GM18498 (cell line): ENCODE measurements at regions not wholly inside any gene's neighbourhood (a gene's known extent, or its start where the extent isn't known, plus 50 kb on each side); places are given as distances from the start of the nearest gene placed in this dataset.
"Not testable (repeated sequence)": the region's sequence is repeated elsewhere in the genome, so short reads cannot be mapped to it uniquely, and the experiment has no call there.

Experiments used
- ATAC-seq: cut with Tn5 transposase; IDR thresholded peaks from one replicate; pipeline ENCODE4 v1.9.1; 2021; ENCODE audit warnings: mild to moderate bottlenecking, moderate library complexity; ENCODE audit not compliant: unreplicated experiment

DNA sequence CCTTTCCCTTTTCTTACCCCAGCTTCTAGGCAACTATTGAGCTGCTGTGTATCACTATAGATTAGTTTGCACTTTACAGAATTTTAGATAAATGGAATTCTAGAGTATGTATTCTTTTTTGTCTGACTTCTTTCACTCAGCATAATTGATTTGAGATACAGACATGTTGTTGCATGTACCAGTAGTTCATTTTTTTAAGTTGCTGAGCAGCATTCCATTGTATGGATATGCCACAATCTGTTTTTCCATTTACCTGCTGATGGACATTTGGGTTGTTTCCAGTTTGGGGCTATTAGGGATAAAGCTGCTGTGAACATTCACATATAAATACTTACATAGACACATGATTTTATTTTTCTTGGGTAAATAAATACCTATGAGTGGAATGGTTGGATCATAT is 135.7 kb downstream of the IGF1 start:
- no peak for ATAC-seq

DNA sequence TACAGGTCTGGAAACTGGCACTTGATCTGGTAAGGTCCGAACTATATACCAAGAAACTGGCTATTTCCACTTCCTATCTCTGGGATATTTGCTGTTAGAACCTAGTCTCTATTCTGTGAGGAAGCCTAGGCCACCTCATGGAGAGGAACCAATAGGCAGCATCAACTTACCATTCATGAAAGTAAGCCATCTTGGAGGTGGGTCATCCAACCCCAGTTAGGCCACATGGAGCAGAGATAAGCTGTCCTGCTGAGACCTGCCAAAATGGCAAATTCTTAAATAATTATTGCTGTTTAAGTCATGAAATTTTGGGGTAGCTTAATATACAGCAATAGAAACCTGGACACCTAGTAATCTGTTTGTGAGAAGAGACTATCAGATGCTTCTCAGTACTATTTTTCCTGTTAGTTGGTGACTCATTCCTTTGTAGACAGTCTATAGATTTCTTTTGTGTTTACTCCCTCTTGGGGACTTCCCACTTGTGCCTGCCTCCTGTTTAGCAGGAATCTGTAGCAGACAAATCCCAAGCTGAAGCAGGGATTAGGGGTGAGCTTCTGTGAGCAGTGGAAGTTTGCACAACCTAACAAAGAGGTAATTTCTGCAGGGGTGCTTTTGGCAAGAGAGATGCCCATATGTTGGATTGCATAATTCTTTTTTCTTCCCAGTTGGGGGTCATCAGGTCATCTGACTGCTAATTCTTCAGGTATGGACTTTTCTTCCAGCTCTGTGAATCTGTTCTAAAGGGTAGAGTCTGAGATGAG is 136.8 kb downstream of the IGF1 start:
- no peak for ATAC-seq

DNA sequence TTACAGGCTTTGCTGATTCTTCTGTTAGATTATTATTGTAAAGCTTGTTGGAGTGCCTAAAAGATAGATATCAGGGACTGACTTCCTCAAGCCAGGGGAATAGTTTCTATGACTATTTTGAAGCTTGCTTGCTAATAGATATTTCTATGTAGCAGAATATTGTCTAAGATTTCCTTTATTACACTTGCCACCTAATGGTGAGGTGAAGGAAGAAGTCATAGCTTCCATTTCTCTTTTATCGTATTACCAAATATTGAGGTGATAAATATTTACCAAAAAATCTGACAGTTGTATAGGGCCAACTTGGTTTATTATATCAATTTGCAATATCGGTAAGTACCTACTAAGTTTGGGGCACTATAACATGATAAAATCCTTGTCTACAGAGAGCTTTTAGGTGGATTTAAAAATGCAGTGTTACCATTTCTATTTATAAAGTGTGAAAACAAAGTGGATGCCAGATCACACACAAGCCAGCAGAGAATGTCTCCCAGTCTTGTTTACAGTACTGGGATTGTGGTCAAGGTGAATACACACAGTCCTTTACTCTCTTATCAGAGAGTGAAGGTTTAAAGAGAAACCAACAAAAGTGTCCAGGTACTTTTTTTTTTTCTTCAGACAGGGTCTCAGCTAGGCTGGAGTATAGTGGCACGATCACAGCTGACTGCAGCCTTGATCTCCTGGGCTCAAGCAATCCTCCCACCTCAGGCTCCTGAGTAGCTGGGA is 137.9 kb downstream of the IGF1 start:
- no peak for ATAC-seq

DNA sequence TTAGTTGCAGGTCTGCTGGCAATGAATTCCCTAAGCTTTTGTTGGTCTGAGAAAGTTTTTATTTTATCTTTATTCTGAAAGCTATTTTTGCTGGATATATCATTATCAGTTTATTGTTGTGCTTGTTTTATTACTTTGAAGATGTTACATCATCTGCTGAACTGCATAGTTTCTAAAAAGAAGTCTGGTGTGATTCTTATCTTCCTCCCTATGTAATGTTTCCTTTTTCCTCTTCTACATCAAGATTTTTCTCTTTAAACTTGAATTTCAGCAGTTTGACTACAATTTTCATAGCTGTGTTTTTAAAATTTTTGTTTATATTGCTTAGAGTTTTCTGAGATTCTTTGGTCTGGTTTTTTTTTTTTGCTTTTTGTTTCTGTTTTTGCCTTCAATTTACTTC is 137.1 kb upstream of the PMCH start:
- no peak for ATAC-seq

DNA sequence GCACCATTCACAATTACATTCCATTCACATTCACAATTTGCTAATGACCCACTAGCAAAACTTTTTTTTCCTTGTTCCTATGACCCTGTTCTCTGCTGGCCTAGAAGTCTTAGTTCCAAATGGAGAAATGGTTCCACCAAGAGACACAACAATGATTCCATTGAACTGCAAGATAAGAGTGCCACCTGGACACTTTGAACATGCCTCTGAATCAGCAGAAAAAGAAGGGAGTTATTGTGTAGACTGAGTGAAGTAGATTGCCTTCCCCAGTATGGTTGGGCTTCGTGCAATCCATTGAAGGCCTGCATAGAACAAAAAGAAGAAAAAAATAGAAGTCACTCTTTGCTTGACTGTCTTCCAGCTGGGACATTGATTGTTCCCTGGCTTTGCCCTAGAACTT is 133.8 kb upstream of the PMCH start:
- ATAC-seq: no peak

DNA sequence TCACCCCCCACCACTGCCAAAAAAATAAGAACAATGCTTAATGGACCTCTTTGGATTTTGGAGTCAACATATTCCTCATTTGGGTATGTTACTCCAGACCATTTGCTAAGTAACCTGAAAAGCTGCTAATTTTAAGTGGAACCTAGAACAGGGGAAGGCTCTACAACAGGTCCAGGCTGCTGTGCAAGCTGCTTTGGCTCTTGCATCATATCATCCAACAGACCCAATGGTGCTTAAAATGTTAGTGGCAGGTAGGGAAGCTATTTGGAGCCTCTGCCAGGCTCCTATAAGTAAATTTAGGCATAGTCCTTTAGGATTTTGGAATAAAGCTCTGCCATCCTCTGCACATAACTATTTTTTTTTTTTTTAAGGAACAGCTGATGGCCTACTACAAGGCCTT is 132.2 kb upstream of the PMCH start:
- no peak for ATAC-seq

DNA sequence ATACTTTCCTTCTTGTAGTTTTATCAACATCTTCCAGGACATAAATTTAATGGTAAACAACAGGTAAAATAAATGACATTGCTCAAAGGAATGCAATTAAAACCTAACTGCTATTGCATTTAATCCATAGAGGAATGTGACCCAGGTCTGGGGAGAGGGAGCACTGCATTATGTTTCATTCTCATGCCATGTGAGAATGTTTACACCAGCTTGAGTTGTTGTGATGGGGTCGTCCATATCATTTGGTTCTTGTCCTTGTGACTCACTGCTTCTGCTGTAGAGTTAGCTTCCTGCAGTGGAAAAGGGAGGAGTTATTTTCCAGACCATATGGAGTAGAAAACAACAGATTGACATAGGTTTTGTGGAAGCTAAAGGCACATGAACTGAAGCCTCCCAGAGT is 129.3 kb upstream of the PMCH start:
- no peak for ATAC-seq

DNA sequence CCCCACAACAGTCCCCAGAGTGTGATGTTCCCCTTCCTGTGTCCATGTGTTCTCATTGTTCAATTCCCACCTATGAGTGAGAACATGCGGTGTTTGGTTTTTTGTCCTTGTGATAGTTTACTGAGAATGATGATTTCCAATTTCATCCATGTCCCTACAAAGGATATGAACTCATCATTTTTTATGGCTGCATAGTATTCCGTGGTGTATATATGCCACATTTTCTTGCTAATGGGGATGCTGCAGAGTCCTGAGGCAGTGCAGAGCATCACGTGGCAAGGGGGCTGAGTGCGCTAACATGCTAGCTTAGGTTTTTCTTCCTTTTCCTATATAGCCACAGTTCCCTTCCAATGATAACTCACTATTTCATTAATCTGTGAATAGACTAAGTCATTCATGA is 127.5 kb upstream of the PMCH start:
- ATAC-seq: not testable (repeated sequence)

DNA sequence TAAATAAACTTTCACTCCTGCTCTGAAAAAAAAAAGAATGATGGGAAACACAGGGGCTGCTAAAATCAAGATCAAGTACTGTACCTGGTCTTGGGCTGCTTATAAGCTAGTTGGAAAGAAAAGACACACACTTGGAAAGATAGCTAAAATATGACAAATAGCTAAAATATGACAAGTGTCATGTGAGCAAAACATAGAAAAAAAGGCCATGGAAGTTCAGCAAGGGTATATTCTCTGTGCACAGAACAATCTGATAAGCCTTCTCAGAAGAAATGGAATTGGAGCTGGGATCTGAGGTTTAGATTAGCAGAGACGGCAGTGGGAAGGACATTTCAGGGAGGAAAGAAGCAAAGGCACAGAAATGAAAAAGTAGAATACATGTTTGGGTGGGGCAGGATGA is 126.2 kb upstream of the PMCH start:
- ATAC-seq: no peak

DNA sequence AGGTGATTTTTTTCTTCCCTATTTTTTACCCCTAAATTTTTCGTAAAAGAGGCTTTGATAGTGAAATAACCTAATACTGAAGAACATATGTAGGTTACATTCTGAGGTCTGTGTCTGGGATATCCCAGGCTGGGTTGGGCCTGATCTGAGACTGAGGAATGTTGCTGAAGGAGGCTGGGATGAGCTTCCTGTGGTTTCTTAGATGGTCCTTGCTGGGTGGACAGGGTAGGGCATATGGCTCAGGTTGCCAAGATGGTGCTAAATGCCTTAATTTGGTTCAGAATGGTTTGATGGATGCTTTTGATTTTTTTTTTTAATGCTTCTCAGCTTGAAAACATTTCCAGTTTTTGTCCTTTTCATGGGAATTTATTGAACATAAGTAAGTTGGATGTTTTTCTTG is 124.6 kb upstream of the PMCH start:
- ATAC-seq: no peak

DNA sequence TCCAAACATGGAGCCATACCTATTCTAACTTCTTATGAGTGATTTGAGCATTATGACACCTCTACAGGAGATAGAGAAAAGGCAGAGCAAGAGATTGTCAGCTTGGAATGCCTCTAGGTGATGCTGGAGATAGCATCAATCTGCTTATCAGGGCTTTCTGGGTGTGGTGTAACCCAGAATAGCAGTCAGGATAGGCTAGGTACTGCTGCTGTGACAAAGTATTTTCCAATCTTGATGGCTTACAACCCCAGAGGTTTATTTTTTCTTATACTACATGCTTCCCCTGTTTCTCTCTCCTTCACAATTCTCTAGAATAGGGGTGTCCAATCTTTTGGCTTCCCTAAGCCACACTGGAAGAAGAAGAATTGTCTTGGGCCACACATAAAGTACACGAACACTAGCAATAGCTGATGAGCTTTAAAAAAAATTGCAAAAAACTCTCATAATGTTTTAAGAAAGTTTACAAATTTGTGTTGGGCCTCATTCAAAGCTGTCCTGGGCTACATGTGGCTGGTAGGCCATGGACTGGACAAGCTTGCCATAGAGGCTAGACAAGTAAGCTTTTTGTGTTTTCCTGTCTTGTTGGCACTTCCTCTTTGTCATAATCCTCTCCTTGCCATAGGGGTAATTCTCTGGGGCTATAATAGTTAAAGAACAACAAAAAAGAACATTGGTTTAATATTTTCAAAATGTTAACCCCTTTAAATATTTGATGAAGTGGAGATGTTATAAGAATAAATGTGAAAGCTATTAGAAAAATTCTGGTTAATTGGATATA is 123.9 kb upstream of the PMCH start:
- no peak for ATAC-seq

DNA sequence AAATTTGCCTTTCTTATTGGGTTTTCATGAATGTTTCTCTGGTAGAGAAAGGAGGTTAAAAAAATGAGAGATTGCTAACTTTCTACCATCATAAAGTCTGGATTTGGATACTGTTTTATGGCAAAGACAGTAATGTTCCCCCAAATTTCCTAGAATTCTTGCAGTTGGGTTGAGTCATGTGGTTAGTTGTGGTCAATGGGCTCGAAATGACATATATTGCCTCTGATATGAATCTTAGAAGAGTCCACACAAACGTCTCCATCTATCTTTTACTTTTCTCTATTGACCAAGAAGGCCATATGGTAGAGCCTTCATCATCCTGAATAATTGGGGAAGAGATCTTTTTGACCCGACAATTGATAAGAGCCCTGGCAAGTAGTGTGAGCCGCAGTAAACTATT is 119.5 kb upstream of the PMCH start:
- ATAC-seq: no peak

DNA sequence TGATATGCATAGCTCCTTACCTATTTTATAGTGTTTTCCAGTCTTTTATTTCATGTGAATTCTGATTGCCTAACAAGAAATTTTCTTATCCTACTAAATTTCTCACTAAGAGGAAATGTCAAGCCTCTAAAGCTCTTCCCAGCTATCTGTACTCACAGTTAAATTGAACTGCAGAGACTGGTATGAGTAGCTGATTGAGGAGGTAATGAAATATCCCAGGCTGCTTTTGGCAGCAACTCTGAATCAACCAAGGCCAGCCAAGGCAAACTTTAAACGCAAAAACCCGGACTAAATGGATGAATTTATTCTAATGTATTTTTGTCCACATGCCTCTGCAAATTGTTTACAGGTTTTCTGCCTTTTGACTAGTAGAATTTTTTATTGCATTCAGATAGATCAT is 119.1 kb upstream of the PMCH start:
- no peak for ATAC-seq

DNA sequence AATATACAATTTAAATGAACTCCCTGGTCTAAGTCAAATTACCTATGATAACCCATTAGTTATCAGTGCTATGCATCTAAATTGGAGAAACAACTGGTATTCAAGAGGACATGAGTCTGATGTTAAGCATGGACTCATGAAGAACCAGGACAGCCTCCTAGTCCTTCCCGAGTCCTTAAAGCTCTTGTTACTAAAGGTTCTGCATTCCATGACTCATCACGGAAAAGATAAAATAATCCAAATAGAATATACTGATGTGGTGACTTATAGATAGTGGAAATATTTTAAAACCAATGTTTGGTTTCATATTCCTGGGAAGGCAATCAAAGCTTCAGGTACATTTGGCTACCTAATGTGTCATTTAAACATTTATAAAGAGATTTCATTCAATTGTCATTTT is 117.2 kb upstream of the PMCH start:
- ATAC-seq: no peak

DNA sequence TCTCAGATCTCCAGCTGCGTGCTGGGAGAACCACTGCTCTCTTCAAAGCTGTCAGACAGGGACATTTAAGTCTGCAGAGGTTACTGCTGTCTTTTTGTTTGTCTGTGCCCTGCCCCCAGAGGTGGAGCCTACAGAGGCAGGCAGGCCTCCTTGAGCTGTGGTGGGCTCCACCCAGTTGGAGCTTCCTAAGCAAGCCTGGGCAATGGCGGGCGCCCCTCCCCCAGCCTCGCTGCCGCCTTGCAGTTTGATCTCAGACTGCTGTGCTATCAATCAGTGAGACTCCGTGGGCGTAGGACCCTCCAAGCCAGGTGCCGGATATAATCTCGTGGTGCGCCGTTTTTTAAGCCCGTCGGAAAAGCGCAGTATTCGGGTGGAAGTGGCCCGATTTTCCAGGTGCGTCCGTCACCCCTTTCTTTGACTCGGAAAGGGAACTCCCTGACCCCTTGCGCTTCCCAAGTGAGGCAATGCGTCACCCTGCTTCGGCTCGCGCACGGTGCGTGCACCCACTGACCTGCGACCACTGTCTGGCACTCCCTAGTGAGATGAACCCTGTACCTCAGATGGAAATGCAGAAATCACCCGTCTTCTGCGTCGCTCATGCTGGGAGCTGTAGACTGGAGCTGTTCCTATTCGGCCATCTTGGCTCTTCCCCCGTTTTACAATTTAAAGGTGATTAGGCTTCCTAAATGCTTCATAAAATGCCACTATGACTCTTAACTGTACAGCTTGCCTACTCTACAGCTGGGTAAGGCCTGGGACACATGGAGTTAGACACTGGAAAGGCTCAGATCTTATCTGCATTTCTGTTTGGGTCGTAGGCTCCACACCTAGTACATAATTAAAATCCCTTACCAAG is 115.7 kb upstream of the PMCH start:
- ATAC-seq: not testable (repeated sequence)

DNA sequence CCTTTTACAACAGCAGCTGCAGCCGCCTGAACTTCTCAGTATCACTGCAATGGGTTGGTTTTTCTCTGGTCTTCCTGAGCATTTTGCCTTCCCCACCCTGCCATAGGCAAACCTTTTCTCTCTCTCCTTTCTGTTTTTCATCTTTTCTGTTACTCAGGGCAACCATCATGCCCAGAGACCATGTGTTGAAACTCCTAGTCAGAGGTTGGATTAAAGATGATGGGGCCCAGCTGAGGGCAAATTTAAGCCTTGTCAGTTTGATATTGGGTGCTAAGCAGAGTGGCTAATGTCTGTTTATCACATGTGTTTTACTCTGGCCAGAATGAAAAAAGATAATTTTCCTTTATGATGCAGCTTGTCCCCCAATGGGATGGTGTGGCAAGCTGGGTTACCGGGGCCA is 107.9 kb upstream of the PMCH start:
- ATAC-seq: no peak

DNA sequence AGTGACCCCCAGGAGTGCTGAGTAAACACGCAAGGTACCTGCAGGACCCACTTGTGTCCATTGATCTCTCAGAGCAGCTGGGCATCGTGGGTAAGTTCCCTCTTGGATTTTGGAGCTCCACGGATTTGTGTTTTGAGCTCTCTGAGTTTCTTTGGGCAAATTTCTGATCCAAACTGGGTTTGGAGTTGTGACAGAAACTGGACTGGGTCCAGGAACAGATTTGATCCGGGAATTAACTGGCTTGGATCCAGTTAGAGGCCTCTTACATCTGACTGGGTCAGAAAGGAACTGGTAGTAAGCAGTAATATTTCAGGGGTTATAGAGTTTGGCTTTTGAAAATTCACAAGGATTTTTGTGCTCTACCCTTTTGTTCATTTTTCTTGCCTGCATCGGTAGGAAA is 107.0 kb upstream of the PMCH start:
- ATAC-seq: not testable (repeated sequence)

DNA sequence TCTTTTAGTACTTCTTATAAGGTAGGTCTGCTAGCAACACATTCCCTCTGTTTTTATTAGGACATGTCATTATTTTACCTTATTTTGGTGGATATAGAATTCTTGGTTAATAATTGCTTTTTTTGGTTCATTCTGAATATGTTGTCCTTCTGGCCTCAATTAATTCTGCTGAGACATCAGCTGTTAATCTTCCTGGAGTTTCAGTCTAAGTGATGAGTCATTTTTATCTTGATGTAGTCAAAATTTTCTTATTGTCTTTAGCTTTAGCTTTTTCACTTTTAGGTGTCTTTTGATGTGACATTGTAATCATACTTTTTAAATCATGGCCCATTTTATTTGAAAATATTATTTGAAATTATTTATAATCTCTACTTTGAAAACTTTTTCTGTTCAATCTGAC is 104.9 kb upstream of the PMCH start:
- ATAC-seq: no peak

DNA sequence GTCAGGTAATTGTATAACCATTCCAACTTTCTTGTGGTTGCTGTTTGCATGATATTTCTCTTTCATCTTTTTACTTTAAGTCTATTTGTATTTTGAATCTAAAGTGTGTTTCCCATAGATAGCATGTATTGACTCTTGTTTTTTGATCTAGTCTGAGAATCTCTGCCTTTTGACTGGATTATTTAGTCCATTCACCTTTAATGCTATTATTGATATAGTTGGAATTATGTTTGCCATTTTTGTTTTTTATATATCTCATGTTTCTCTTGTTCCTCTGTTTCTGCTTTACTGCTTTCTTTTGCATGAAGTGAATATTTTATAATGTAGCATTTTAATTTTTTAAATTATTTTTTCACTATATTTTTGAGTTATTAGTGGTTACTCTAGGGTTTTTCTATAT is 103.9 kb upstream of the PMCH start:
- no peak for ATAC-seq

DNA sequence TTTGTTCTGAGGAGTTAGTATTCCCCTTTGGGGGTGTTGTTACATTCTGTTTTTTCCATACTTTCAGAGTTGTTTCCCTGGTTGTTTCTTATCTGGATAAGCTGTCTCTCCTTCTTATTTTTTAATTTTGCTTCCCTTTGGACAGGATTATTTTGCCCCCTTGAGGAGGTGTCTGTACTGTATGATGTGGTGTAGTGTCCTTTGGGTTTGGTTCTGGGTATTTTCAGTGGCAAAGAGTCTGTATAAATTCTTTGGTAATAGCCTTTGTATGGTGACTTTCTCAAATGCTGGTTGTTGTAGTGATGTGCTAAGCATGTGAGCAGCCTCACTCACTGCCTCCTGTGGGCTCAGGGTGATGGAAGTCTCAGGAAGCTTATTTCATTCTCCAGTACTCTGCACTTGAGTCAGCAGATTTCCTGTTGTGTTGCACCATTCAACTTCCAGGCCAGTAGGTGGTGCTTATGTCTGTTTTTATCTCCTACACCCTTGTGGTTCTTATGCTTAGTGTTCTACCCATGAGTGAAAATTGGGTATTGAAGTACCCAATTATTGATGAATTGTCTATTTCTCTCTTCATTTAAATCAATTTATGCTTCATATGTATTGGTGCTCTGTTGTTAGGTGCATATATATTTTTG is 103.3 kb upstream of the PMCH start:
- peak; percentile 78 for ATAC-seq

DNA sequence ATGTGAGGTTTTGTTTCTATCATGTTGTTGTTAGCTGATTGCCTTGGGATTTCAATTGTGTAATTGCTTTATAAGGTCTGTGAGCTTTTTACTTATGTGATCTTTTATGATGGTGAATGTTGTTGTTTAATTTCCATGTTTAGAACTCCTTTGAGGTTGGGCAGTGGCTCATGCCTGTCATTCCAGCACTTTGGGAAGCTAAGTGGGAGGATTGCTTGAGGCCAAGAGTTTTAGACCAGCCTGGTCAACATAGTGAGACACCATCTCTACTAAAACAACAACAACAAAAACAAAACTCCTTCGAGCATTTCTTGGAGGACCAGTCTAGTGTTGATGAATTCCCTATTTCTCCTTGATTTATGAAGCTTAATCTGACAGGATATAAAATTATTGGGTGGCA is 102.1 kb upstream of the PMCH start:
- ATAC-seq: no peak
